Mammary epithelial cell (primary cell): ENCODE measurements at regions not wholly inside any gene's neighbourhood (a gene's known extent, or its start where the extent isn't known, plus 50 kb on each side); places are given as distances from the start of the nearest gene placed in this dataset.

ENCODE experiments used
- CTCF ChIP-seq, 2 donors: IDR thresholded peaks in 1 of 2; conservative IDR thresholded peaks in 1 of 2; 2 replicates each; pipeline ENCODE4 v1.5.1; 2011 to 2012; ENCODE audit warnings: inconsistent platforms in 2 of 2, low read length in 2 of 2, mild to moderate bottlenecking in 2 of 2, control low read depth in 1 of 2, low read depth in 1 of 2; ENCODE audit not compliant: insufficient read depth in 1 of 2; ENCODE audit errors: extremely low read depth in 1 of 2
- EZH2 ChIP-seq: IDR thresholded peaks from 2 replicates; pipeline ENCODE4 v1.6.1; 2012; ENCODE audit warnings: low read length, inconsistent platforms, borderline replicate concordance

GRCh38 chr10:111354859-111355258 is 278.0 kb downstream of the ADRA2A start:
- TF ChIP-seq CTCF (conservative IDR thresholded peaks at IDR 0.05 in 1 of 2, IDR thresholded peaks at IDR 0.05 in 1 of 2; ENCODE audit: extremely low read depth in 1 of 2, insufficient read depth in 1 of 2, low read depth in 1 of 2, low read length in 2 of 2) (no peak), EZH2 (no peak)
